Gastrocnemius medialis (tissue), 4 donors: ENCODE measurements at regions not wholly inside any gene's neighbourhood (a gene's known extent, or its start where the extent isn't known, plus 50 kb on each side); places are given as distances from the start of the nearest gene placed in this dataset.

Source experiments
- CTCF ChIP-seq, 5 experiments: fragments of 450-650 bp in 3 of 5; fragments of 200-600 bp in 2 of 5; sonication (generic) in 2 of 5; IDR thresholded peaks in 4 of 5; conservative IDR thresholded peaks in 1 of 5; 1 replicate in 4 of 5; 2 replicates in 1 of 5; pipeline ENCODE4 v1.5.1; 2016 to 2019; ENCODE audit warnings: antibody characterized with exemption in 5 of 5, mild to moderate bottlenecking in 3 of 5, moderate library complexity in 3 of 5
- POLR2A ChIP-seq, 2 donors: fragments of 450-650 bp; IDR thresholded peaks; one replicate each; pipeline ENCODE4 v1.6.1; 2017; ENCODE audit warnings: antibody characterized with exemption in 2 of 2, mild to moderate bottlenecking in 2 of 2, moderate library complexity in 2 of 2

- TF ChIP-seq CTCF (IDR thresholded peaks at IDR 0.05 in 4 of 5, conservative IDR thresholded peaks at IDR 0.05 in 1 of 5) (no peak), POLR2A (IDR thresholded peaks at IDR 0.05) (no peak)
These were observed 1602.3 kb downstream of the C4orf33 start for GRCh38 chr4:130698251-130698650.
